Rectal smooth muscle tissue (tissue), 1 donor: ENCODE measurements at regions not wholly inside any gene's neighbourhood (a gene's known extent, or its start where the extent isn't known, plus 50 kb on each side); places are given as distances from the start of the nearest gene placed in this dataset.

Experiments used
- H3K27ac ChIP-seq: one replicate; pipeline ENCODE4 v1.7.0; 2013; ENCODE audit warnings: low read depth, low read length, inconsistent platforms
- H3K27me3 ChIP-seq: one replicate; pipeline ENCODE4 v1.7.0; 2013; ENCODE audit warnings: low read length; ENCODE audit not compliant: control insufficient read depth, insufficient read depth
- H3K36me3 ChIP-seq: one replicate; pipeline ENCODE4 v1.7.0; 2013; ENCODE audit warnings: low read length; ENCODE audit not compliant: control insufficient read depth, insufficient read depth
- H3K4me1 ChIP-seq: one replicate; pipeline ENCODE4 v1.7.0; 2013; ENCODE audit warnings: low read length; ENCODE audit not compliant: control insufficient read depth, insufficient read depth
- H3K4me3 ChIP-seq: one replicate; pipeline ENCODE4 v1.7.0; 2013; ENCODE audit warnings: low read length
- H3K9ac ChIP-seq: one replicate; pipeline ENCODE4 v1.7.0; 2013; ENCODE audit warnings: low read length

DNA sequence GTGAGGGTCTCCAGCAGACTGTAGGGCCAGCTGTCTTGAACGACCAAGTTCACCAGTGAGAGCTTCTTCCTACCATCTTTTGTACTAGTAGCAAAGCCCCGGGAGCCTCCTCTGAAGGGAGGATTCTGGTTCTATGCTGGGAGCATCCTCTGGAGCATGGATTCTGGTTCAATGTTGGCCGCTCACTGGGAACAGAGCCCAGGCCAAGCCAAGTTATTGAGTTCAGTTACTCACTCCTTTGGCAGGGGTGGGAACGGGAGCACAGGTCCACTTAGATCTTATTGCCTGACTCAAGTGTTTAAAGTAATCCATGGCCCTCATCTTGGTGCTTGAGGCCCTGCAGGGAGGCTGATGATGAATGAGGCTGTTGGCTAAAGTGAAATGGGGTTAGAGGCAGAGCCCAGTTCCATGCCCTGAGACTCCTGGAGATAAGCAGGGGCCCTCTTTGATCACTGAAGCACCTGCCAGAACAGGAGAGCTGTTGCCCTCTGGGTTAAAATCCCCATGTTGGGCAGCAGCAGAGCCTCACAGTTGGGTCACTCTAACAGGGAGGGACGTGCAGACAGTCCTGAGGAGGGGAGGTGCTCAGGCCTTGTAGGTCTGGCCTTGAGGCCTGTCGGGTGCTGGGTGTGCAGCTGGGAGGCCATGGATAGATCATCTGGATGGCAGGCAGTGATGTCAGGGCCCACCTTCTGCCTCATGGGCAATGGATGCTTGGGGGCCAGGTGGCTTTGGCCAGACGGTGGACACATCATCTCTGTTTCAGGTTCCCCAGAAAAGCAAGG is 98.3 kb upstream of the SYNDIG1 start:
- H3K27me3 ChIP-seq, result no peaks in the 10 kb centered on the region
- H3K4me3 ChIP-seq, result no peak overlapping the region
- no peaks in the 10 kb centered on the region for H3K4me1 ChIP-seq
- no peaks in the 10 kb centered on the region for H3K36me3 ChIP-seq
- H3K27ac ChIP-seq, result no peak overlapping the region
- H3K9ac ChIP-seq, result no peak overlapping the region

DNA sequence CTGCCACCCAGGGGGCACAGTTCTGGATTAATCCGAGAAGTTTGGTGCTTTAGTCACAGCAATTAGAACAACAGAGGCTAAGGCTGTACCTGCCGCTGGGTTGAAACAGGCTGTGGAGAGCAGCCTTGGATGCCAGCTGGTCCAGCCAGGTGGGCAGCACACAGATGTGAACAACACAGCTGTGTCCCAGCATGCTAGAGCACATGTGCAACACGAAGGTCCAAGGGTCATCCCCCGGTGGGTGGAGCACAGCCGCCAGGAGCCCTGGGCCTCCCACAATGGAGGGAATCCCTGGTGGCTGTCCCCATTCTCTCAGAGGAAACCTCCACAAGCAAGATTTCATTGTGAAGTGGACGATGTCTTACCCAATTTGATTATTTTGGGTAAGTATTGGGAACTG is 99.2 kb upstream of the SYNDIG1 start:
- no peaks in the 10 kb centered on the region for H3K27me3 ChIP-seq
- H3K9ac ChIP-seq, result no peak overlapping the region
- no peak overlapping the region for H3K4me3 ChIP-seq
- no peak overlapping the region for H3K27ac ChIP-seq
- H3K36me3 ChIP-seq, result no peaks in the 10 kb centered on the region
- no peaks in the 10 kb centered on the region for H3K4me1 ChIP-seq

DNA sequence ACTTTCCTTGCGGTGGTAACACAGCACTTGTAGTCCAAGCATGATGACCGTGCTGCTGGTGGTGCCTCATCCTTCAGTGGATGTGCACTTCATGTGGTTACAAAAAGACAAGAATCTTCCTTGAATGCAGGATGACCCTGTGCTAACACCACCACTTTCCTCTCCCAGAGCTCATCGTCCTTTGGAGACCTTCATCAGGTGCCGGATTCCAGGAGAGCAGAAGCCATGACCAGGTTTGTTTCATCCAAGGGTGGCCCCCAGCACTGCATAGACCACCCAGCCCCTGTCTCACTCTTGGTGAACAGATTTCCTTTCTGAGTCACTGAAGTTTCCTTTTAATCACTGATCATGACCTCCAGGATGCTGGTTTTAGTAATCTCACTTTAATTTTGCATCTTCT is 101.2 kb upstream of the SYNDIG1 start:
- Histone ChIP-seq H3K27me3 (no peaks in the 10 kb centered on the region), H3K9ac (no peak overlapping the region), H3K4me1 (no peaks in the 10 kb centered on the region), H3K36me3 (no peaks in the 10 kb centered on the region), H3K4me3 (no peak overlapping the region), H3K27ac (no peak overlapping the region)

DNA sequence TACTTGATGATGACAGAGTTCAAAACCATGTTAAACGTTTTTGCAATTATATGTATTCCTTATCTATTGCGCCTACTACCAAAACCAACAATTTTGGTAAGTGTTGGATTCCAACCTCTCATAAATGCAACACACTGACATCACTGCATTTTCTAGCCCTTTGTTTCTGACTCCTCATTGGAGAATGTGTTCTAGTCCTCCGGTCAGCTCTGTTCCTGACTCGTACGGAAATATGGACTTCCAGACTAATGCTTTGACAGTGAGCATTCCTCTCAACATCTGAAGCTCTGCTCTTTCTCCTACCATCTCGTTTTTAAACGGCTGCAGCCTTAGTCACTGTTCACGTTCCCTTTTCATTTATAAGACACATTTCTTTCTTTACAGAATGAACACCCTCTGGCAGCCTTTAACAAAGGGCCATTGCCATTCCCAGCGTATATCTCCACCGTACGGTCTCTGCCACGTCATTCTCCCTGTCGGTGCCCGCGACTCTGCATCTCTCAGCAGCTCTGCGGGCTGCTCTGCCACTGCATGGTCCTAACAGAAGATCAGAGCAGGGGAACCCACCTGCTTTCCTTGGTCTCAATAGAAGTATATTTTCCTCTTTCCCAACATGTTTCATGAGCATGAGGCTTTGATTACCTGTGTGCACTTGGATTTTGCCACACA is 103.0 kb upstream of the SYNDIG1 start:
- no peaks in the 10 kb centered on the region for H3K27me3 ChIP-seq
- H3K36me3 ChIP-seq, result no peaks in the 10 kb centered on the region
- H3K9ac ChIP-seq, result no peak overlapping the region
- H3K4me1 ChIP-seq, result no peaks in the 10 kb centered on the region
- H3K27ac ChIP-seq, result no peak overlapping the region
- no peak overlapping the region for H3K4me3 ChIP-seq

DNA sequence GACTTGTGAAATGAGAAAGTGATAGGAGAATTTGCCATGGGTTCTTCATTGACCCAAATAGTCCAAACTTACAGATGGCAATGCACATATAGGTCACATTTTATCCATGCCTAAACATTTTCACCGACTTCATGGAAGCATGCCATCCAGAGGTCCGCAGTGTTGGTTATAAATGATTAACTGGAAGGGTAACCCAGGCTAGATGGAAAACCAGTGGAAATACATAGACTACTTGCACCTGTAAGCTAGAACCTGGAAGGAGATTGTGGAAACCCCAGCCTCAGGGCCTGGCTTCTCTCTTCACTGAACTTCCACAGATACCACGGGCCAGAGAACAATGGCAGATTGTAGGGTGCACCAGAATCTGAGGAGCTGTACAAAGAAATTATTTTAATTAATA is 103.8 kb upstream of the SYNDIG1 start:
- Histone ChIP-seq H3K27me3 (no peaks in the 10 kb centered on the region), H3K36me3 (no peaks in the 10 kb centered on the region), H3K4me1 (no peaks in the 10 kb centered on the region), H3K9ac (no peak overlapping the region), H3K27ac (no peak overlapping the region), H3K4me3 (no peak overlapping the region)

DNA sequence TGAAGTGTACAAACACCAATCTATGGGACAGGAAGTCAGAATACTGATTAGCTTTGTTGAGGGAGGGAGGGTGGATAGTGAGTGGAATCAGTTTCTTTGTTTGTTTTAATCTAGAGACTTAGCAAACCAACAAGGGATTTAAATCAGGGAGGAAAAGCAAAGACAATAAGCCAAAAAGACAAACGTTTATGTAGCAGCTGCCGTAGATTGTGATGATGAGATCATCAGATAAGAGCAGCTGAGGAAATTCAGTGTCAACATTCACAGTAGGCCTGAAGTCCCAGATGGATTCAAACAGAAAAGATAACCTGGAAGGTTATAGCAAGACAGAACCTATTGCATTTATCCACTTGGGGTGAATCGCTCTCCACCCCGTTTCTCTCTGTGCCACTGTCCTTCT is 104.9 kb upstream of the SYNDIG1 start:
- Histone ChIP-seq H3K4me3 (no peak overlapping the region), H3K4me1 (no peaks in the 10 kb centered on the region), H3K27me3 (no peaks in the 10 kb centered on the region), H3K9ac (no peak overlapping the region), H3K27ac (no peak overlapping the region), H3K36me3 (no peaks in the 10 kb centered on the region)

DNA sequence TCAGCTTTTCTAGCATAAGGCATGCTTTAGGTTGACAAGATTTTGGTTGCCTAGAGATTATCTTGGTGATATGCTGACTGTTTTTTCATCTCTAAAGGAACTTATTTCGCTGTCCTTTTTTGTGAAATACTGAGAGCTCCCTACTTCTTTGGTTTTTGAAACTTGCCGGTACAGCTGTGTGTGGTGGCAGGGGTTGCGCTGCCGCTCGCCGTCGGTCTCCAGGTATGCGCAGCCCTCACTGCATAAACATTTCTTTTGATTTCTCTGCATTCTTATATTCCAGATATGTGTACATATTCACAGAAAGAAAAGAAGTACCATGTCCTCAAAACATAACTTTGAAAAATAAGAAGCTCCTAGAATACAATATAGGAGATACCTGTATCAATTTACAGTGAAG is 106.4 kb upstream of the SYNDIG1 start:
- Histone ChIP-seq H3K4me3 (no peak overlapping the region), H3K36me3 (no peaks in the 10 kb centered on the region), H3K9ac (no peak overlapping the region), H3K4me1 (no peaks in the 10 kb centered on the region), H3K27me3 (no peaks in the 10 kb centered on the region), H3K27ac (no peak overlapping the region)

DNA sequence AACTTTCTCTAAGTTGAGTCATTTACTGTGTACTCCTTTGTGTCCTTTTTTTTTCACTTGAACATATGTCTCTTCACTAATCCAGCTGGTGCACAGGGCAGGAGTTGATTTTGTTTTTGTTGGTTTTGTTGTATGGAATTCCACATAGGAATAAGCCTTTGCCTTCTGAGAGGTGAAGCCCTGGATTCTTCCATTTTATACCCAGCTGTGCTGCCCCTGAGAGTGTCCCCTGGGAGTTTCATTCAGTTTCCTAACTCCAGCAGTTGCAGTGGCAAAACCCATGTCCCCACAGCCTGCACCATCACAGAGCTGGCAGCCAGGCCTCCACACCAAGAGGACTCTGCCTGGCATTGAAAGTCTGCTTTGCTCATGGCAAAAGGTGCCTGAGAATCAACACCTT is 107.3 kb upstream of the SYNDIG1 start:
- H3K36me3 ChIP-seq, result no peaks in the 10 kb centered on the region
- no peaks in the 10 kb centered on the region for H3K4me1 ChIP-seq
- H3K27me3 ChIP-seq, result no peaks in the 10 kb centered on the region
- H3K27ac ChIP-seq, result no peak overlapping the region
- H3K9ac ChIP-seq, result no peak overlapping the region
- H3K4me3 ChIP-seq, result no peak overlapping the region

DNA sequence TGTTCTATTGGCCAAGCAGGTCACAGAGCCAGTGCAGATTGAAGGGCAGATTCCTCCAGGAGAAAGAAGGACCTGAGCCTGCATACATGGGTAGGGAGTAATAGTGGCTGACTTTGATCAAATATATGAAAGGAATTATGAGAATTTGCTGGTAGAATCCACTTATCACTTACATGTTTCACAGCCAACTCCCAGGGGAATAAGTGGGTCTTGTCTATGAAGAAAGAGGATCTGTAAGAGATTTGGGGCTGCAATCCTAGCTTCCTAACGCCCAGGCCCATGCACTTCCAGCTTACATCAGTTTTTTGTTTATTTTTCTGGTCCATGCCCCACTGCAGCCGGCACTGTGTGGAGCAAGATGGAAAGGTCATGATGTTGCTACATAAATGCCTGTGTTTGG is 107.9 kb upstream of the SYNDIG1 start:
- Histone ChIP-seq H3K4me1 (no peaks in the 10 kb centered on the region), H3K4me3 (no peak overlapping the region), H3K27me3 (no peaks in the 10 kb centered on the region), H3K27ac (no peak overlapping the region), H3K36me3 (no peaks in the 10 kb centered on the region), H3K9ac (no peak overlapping the region)

DNA sequence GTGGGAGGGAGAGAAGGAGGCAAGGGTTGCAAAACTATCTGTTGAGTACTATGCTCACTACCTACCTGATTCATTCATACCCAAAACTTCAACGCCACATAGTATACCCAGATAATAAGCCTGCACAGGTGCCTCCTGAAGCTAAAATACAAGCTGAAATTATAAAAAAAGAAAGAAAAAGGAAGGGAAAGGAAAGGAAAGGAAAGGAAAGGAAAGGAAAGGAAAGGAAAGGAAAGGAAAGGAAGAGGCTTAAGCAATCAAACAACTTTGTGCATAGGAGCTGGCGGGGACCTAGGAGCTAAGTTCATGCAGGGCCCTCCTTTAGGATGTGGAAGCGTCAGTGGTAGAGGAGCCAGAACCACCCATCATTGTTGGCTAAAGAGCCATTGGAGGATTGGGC is 108.9 kb upstream of the SYNDIG1 start:
- H3K27ac ChIP-seq, result no peak overlapping the region
- no peak overlapping the region for H3K4me3 ChIP-seq
- no peak overlapping the region for H3K9ac ChIP-seq
- H3K4me1 ChIP-seq, result no peaks in the 10 kb centered on the region
- no peaks in the 10 kb centered on the region for H3K36me3 ChIP-seq
- no peaks in the 10 kb centered on the region for H3K27me3 ChIP-seq

DNA sequence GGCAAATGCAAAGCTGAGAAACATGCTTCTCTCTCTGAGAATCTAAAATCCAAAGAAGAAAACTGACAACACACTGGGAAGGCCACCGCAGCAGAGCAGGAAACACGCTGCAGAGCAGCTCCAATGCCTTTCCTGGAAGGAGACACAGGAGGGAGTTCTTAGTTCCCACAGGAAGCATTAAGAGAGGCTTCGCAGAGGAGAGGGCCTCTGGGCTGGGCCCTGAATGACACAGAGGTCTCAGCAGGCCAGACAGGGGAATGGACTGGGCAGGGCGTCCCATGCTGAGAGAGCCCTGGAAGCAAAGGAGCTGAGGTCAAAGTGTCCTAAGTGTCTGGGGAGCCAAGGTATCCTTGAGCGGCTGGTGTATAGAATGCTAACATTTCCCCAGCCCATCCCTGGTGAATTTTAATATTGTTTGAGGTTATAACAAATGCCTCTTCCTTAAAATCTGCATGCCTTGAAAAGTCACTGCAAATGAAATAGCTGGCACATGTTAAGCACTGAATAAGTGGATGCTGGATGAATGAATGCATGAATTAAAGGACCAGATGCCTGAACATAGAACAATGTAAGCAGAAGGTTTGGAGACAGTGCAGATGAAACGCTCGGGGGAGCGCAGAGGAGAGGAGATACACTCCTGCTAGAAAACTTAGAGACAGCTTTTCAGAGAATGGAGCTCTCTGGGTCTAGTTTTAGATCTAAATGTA is 110.0 kb upstream of the SYNDIG1 start:
- no peak overlapping the region for H3K27ac ChIP-seq
- H3K9ac ChIP-seq, result no peak overlapping the region
- H3K4me1 ChIP-seq, result no peaks in the 10 kb centered on the region
- no peak overlapping the region for H3K4me3 ChIP-seq
- no peaks in the 10 kb centered on the region for H3K27me3 ChIP-seq
- H3K36me3 ChIP-seq, result no peaks in the 10 kb centered on the region

DNA sequence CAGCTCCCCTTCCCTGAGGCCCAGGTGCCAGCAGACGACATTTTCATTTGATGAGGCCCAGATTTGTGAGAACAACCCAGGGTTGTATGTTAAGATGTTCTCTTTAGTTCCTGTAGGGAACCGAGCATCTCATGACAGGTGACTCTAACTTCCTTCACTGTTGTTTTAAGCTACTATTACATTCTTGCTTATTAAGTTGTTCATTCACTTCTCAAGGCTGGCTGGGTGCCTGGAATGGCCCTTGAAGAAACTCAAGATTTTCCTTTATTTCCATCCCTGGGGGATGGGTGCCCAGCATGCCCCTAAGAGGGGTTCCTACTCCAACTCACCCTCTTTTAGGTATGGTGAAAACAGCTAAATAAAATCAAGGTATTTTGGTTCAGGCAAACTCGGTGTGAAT is 111.5 kb upstream of the SYNDIG1 start:
- Histone ChIP-seq H3K27me3 (no peaks in the 10 kb centered on the region), H3K36me3 (no peaks in the 10 kb centered on the region), H3K4me1 (no peaks in the 10 kb centered on the region), H3K9ac (no peak overlapping the region), H3K4me3 (no peak overlapping the region), H3K27ac (no peak overlapping the region)
